MM.1S (cell line): ENCODE measurements at regions not wholly inside any gene's neighbourhood (a gene's known extent, or its start where the extent isn't known, plus 50 kb on each side); places are given as distances from the start of the nearest gene placed in this dataset.

Source experiments
- DNase-seq: peaks from one replicate; pipeline ENCODE4 v3.0.0-alpha.2; 2015
- H2AFZ ChIP-seq: fragments of 300-600 bp; sonication (generic); 2 replicates; pipeline ENCODE4 v1.6.0; 2016; ENCODE audit warnings: antibody characterized with exemption, low read length
- H3F3A ChIP-seq: fragments of 300-600 bp; sonication (generic); 2 replicates; pipeline ENCODE4 v1.6.1; 2016; ENCODE audit warnings: mild to moderate bottlenecking, antibody characterized with exemption, low read length, moderate library complexity, mixed read lengths; ENCODE audit not compliant: insufficient read depth
- H3K27ac ChIP-seq: fragments of 300-600 bp; sonication (generic); 2 replicates; pipeline ENCODE4 v1.5.1; 2016; ENCODE audit warnings: mild to moderate bottlenecking, low read length
- H3K27me3 ChIP-seq: fragments of 300-600 bp; sonication (generic); replicated peaks from 2 replicates; pipeline ENCODE4 v1.6.0; 2016; ENCODE audit warnings: low read length; ENCODE audit not compliant: insufficient read depth
- H3K36me3 ChIP-seq: fragments of 300-600 bp; sonication (generic); replicated peaks from 2 replicates; pipeline ENCODE4 v1.6.1; 2016; ENCODE audit warnings: mild to moderate bottlenecking, low read length, mixed read lengths; ENCODE audit not compliant: insufficient read depth
- H3K4me1 ChIP-seq: fragments of 300-600 bp; sonication (generic); 2 replicates; pipeline ENCODE4 v1.6.1; 2016; ENCODE audit warnings: low read length, mixed read lengths
- H3K4me2 ChIP-seq: fragments of 300-600 bp; sonication (generic); 2 replicates; pipeline ENCODE4 v1.6.0; 2016; ENCODE audit warnings: low read depth, low read length
- H3K4me3 ChIP-seq: fragments of 300-600 bp; sonication (generic); 2 replicates; pipeline ENCODE4 v1.5.1; 2016; ENCODE audit warnings: low read length, mixed read lengths
- H3K79me2 ChIP-seq: fragments of 300-600 bp; sonication (generic); 2 replicates; pipeline ENCODE4 v1.6.1; 2016; ENCODE audit warnings: mixed run types, low read length, mixed read lengths
- H3K9ac ChIP-seq: fragments of 300-600 bp; sonication (generic); 2 replicates; pipeline ENCODE4 v1.6.1; 2016; ENCODE audit warnings: low read length, mixed read lengths
- H3K9me2 ChIP-seq: fragments of 300-600 bp; sonication (generic); replicated peaks from 2 replicates; pipeline ENCODE4 v1.6.1; 2016; ENCODE audit warnings: mild to moderate bottlenecking, low read length, mixed read lengths; ENCODE audit not compliant: insufficient read depth
- H3K9me3 ChIP-seq: fragments of 300-600 bp; sonication (generic); replicated peaks from 2 replicates; pipeline ENCODE4 v1.6.1; 2016; ENCODE audit warnings: mild to moderate bottlenecking, low read length, mixed read lengths; ENCODE audit not compliant: insufficient read depth
- H4K20me1 ChIP-seq: fragments of 300-600 bp; sonication (generic); 2 replicates; pipeline ENCODE4 v1.6.1; 2016; ENCODE audit warnings: mild to moderate bottlenecking, low read length, moderate library complexity, mixed read lengths; ENCODE audit not compliant: insufficient read depth
- EZH2 ChIP-seq: fragments of 300-600 bp; sonication (generic); optimal IDR thresholded peaks from 2 replicates; pipeline ENCODE3; 2017; ENCODE audit warnings: low read depth, mild to moderate bottlenecking, antibody characterized with exemption, low read length, mixed read lengths
- EZH2phosphoT487 ChIP-seq: fragments of 300-600 bp; sonication (generic); IDR thresholded peaks from 2 replicates; pipeline ENCODE4 v1.6.1; 2018; ENCODE audit warnings: antibody characterized with exemption, low read length
- TF ChIP-seq, protein P1 (sequence below): fragments of 300-600 bp; sonication (generic); IDR thresholded peaks from 2 replicates; pipeline ENCODE4 v1.5.1; 2016; ENCODE audit warnings: antibody characterized with exemption, low read length, mixed read lengths

DNA sequence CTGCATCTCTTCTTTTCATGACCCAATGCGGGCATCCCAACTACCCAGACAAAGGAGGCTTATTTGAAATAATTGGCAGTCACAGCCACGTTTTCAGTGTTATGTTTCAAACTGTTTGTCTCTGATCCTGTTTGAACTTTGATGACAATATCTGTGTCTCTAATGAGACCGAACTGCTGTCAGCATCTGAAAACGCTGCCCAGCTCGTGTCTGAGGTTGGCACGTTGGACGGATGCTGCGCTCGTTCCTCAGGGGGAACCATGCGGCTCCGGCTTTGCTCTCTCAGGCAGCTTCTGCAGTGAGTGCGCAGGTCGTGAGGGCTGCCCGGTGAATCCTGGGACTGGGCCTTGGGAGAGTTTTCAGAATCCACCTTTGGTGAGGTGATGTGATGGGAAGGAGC is 58.4 kb upstream of the SORBS2 start:
- H3K4me3 ChIP-seq: no peak overlapping the region
- H4K20me1 ChIP-seq: no peaks in the 10 kb centered on the region
- H3K79me2 ChIP-seq: no peaks in the 10 kb centered on the region
- H3K9me3 ChIP-seq: no peaks in the 10 kb centered on the region
- no peaks in the 10 kb centered on the region for H3K4me1 ChIP-seq
- H3K4me2 ChIP-seq: no peak overlapping the region
- H3K9me2 ChIP-seq: no peaks in the 10 kb centered on the region
- no peaks in the 10 kb centered on the region for H3K36me3 ChIP-seq
- no peak overlapping the region for H3K27ac ChIP-seq
- no peaks in the 10 kb centered on the region for H3F3A ChIP-seq
- no peak overlapping the region for H2AFZ ChIP-seq
- DNase-seq: no peak
- H3K27me3 ChIP-seq: no peaks in the 10 kb centered on the region
- H3K9ac ChIP-seq: no peak overlapping the region
- TF ChIP-seq, protein P1, sequence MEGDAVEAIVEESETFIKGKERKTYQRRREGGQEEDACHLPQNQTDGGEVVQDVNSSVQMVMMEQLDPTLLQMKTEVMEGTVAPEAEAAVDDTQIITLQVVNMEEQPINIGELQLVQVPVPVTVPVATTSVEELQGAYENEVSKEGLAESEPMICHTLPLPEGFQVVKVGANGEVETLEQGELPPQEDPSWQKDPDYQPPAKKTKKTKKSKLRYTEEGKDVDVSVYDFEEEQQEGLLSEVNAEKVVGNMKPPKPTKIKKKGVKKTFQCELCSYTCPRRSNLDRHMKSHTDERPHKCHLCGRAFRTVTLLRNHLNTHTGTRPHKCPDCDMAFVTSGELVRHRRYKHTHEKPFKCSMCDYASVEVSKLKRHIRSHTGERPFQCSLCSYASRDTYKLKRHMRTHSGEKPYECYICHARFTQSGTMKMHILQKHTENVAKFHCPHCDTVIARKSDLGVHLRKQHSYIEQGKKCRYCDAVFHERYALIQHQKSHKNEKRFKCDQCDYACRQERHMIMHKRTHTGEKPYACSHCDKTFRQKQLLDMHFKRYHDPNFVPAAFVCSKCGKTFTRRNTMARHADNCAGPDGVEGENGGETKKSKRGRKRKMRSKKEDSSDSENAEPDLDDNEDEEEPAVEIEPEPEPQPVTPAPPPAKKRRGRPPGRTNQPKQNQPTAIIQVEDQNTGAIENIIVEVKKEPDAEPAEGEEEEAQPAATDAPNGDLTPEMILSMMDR: no peak
- TF ChIP-seq EZH2: no peak
- no peak for TF ChIP-seq EZH2phosphoT487

DNA sequence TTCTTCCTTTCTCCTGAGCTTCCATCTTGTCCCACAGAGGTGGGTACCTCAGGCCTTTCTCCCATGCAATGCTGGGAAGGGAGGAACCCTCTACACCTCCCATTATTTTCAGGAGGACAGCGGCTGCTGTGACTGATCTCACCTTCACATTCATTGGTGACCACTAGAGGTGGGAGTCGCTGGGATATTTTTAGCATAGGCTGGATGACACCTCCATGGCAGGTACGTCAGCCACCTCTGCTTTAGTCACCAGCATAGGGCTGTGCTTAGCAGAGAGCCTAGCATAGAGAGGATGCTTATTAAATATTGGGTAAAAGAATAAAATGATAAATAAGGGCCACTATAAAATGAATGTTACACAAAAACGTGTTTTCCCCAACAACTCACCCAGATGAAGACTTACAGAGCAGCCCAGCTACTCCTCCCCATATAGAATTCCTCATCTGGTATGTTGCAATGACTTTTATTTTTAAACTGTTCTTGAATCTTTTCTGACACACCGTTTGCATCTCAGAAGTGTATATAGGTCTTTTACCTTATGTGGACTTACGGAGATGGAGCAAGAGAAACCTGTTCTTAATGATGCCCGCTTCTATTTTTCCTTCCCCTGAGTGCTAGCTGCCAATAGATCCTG is 60.9 kb upstream of the SORBS2 start:
- Histone ChIP-seq H3K36me3 (no peaks in the 10 kb centered on the region), H3K4me1 (no peaks in the 10 kb centered on the region), H2AFZ (no peak overlapping the region), H3K4me2 (no peak overlapping the region), H3K9me3 (no peaks in the 10 kb centered on the region), H3F3A (no peaks in the 10 kb centered on the region), H3K9me2 (no peaks in the 10 kb centered on the region), H3K4me3 (no peak overlapping the region), H3K27ac (no peak overlapping the region), H3K79me2 (no peaks in the 10 kb centered on the region), H3K9ac (no peak overlapping the region), H3K27me3 (no peaks in the 10 kb centered on the region), H4K20me1 (no peaks in the 10 kb centered on the region)
- no peak for DNase-seq
- TF ChIP-seq EZH2 (no peak), EZH2phosphoT487 (no peak)
- TF ChIP-seq, protein P1: no peak

DNA sequence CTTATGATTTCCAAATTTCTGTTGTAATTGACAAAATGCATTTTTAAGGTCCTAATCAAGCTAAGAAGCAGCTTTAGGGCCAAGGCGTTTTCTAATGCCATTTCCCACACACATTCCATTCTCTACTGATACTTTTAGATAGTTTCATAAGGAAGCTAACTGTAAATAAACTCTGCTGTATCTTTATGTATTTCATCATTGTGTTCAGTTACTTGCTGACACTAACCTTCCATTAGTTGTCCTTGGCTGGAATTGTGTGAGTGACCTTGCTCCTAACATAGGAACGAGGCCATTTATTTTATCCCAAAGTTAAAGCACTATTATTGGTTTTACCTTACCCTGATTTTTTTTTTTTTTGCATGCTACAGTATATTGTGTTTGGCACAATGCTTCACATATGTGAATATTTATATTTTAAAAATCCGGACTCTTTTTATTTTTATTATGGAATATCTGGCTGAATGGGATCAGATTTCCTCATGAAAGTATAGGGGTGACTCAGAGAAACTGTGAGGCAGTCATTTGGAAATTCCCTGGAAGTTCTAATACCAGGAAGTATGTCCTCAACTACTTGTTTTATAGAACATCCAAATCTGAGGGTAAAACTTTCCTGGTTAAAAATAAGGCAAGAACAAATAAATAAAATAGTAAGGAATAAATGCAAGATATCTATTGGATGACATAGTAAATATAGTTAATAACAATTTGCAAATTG is 62.7 kb upstream of the SORBS2 start:
- Histone ChIP-seq H3K9me2 (no peaks in the 10 kb centered on the region), H4K20me1 (no peaks in the 10 kb centered on the region), H3K27ac (no peak overlapping the region), H3K36me3 (no peaks in the 10 kb centered on the region), H3K4me2 (no peak overlapping the region), H3K4me3 (no peak overlapping the region), H3K9ac (no peak overlapping the region), H2AFZ (no peak overlapping the region), H3K9me3 (no peaks in the 10 kb centered on the region), H3K27me3 (no peaks in the 10 kb centered on the region), H3F3A (no peaks in the 10 kb centered on the region), H3K4me1 (no peaks in the 10 kb centered on the region), H3K79me2 (no peaks in the 10 kb centered on the region)
- no peak for DNase-seq
- TF ChIP-seq EZH2phosphoT487: no peak
- TF ChIP-seq, protein P1: no peak
- no peak for TF ChIP-seq EZH2
